HuH-7.5 (cell line): ENCODE measurements at regions not wholly inside any gene's neighbourhood (a gene's known extent, or its start where the extent isn't known, plus 50 kb on each side); places are given as distances from the start of the nearest gene placed in this dataset.

ENCODE experiments used
- DNase-seq: peaks from one replicate; pipeline ENCODE4 v3.0.0; 2011; ENCODE audit warnings: low spot score

- DNase-seq, result no peak
Measured at GRCh38 chr9:120212153-120212852, 367.7 kb downstream of the CDK5RAP2 start.

GRCh38 chr9:120210274-120210673 lies 369.7 kb downstream of the CDK5RAP2 start:
- no peak for DNase-seq

GRCh38 chr9:120202856-120203654 lies 376.9 kb downstream of the CDK5RAP2 start:
- DNase-seq, result no peak

GRCh38 chr9:120198027-120198426 lies 381.9 kb downstream of the CDK5RAP2 start:
- DNase-seq, result no peak

GRCh38 chr9:120197605-120198004 lies 382.4 kb downstream of the CDK5RAP2 start:
- DNase-seq, result no peak

- DNase-seq, result no peak
Measured at GRCh38 chr9:120191141-120191540, 388.8 kb downstream of the CDK5RAP2 start.

- no peak for DNase-seq
Measured at GRCh38 chr9:120187758-120188157, 392.2 kb downstream of the CDK5RAP2 start.

GRCh38 chr9:120186276-120186675 lies 393.7 kb downstream of the CDK5RAP2 start:
- no peak for DNase-seq

GRCh38 chr9:120184266-120184665 lies 395.7 kb downstream of the CDK5RAP2 start:
- DNase-seq, result no peak

- DNase-seq, result no peak
Measured at GRCh38 chr9:120183615-120184014, 396.4 kb downstream of the CDK5RAP2 start.

- no peak for DNase-seq
Measured at GRCh38 chr9:120182011-120182410, 398.0 kb downstream of the CDK5RAP2 start.

GRCh38 chr9:120177121-120177520 lies 402.8 kb downstream of the CDK5RAP2 start:
- no peak for DNase-seq

- DNase-seq, result no peak
Measured at GRCh38 chr9:120175031-120175430, 404.9 kb downstream of the CDK5RAP2 start.

GRCh38 chr9:120161776-120162175 lies 418.2 kb downstream of the CDK5RAP2 start:
- DNase-seq, result no peak

GRCh38 chr9:120158221-120158620 lies 421.7 kb downstream of the CDK5RAP2 start:
- DNase-seq, result no peak

- no peak for DNase-seq
Measured at GRCh38 chr9:120156376-120156775, 423.6 kb downstream of the CDK5RAP2 start.

GRCh38 chr9:120153258-120153657 lies 426.7 kb downstream of the CDK5RAP2 start:
- DNase-seq, result no peak

- DNase-seq, result no peak
Measured at GRCh38 chr9:120152295-120152694, 427.7 kb downstream of the CDK5RAP2 start.

GRCh38 chr9:120151806-120152205 lies 428.2 kb downstream of the CDK5RAP2 start:
- no peak for DNase-seq

- no peak for DNase-seq
Measured at GRCh38 chr9:120151149-120151548, 428.8 kb downstream of the CDK5RAP2 start.

- DNase-seq, result no peak
Measured at GRCh38 chr9:120138955-120139354, 441.0 kb downstream of the CDK5RAP2 start.

GRCh38 chr9:120137186-120137840 lies 442.7 kb downstream of the CDK5RAP2 start:
- DNase-seq, result no peak

- DNase-seq, result no peak
Measured at GRCh38 chr9:120136696-120137095, 443.3 kb downstream of the CDK5RAP2 start.
